ENCODE measurements at regions not wholly inside any gene's neighbourhood (a gene's known extent, or its start where the extent isn't known, plus 50 kb on each side); places are given as distances from the start of the nearest gene placed in this dataset.

GRCh38 chr9:116002181-116002580 is 151.4 kb upstream of the PAPPA start:
- TF ChIP-seq EP300 (IDR thresholded peaks at IDR 0.05; ENCODE audit: borderline replicate concordance) (no peak), TAF1 (IDR thresholded peaks at IDR 0.05; ENCODE audit: low read depth) (no peak), REST (IDR thresholded peaks at IDR 0.05; ENCODE audit: low read depth) (no peak), YY1 (IDR thresholded peaks at IDR 0.05; ENCODE audit: low read depth) (no peak), CEBPB (IDR thresholded peaks at IDR 0.05) (no peak)
